NCI-H2107 treated with DMSO at 0.1 percent for 48 hours (cell line): ENCODE measurements at regions not wholly inside any gene's neighbourhood (a gene's known extent, or its start where the extent isn't known, plus 50 kb on each side); places are given as distances from the start of the nearest gene placed in this dataset.
"Not testable (repeated sequence)": the region's sequence is repeated elsewhere in the genome, so short reads cannot be mapped to it uniquely, and the experiment has no call there.

ENCODE experiments used
- DNase-seq: peaks from one replicate; lab custom pipeline; 2025; ENCODE audit not compliant: unreplicated experiment; lab: John Stamatoyannopoulos, UW

DNA sequence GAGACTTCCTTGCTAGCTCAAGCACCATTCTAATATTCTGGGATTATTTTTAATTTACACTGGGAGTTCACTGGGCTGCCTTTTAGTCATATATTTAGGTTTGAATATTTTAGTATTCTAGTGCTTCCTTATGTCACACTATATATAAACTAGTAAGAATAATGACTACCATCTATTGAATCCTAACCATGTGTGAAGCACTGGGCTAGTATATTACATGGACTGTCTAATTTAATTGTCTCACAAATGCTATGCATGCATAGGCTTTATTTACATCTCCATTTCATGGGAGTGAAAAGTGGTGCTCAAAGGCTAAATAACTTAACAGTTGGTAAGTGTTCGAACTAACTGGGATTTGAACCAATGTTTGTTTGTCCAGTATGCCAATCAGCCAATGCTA, 272.4 kb downstream of the RND3 start:
- no peak for DNase-seq

DNA sequence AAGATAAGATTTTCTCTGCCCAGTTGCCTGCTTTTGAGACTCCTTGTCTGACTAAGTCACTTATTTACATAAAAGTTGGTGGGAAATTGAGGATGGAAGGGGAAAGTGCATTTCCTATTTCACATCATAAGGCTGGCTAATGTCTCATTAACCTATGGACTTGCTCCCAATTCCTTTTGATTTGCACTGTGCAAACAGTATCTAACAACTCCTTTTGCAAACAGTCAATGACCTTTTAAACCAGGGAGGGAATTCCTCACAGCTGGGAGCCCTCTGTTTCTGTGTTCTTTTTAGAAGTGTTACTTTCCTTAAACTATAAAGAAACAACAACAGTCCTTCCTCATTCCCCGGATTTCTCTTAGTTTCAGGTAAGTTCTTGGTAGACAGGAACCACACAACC, 272.8 kb downstream of the RND3 start:
- DNase-seq = no peak

DNA sequence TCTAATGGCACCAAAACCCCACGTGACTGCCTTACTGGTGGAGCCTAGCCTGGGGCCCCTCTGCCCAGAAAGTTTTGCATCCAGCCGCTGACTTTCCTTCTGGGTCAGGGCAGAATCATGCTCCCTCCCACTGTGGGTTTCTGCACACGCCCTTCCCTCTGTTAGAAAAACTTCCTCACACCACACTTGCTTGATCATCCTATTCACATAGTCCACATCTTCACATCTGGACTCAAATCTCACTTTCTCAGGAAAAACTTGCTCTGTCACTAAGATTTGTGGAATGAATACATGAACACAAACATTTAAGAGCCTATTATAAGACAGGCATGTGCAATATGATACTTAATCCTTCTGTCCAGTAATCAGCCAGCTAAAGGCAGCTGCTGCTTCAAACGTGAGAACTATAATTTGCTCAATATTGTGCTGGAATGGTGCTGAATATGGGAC, 274.7 kb downstream of the RND3 start:
- peak; percentile 24 for DNase-seq

DNA sequence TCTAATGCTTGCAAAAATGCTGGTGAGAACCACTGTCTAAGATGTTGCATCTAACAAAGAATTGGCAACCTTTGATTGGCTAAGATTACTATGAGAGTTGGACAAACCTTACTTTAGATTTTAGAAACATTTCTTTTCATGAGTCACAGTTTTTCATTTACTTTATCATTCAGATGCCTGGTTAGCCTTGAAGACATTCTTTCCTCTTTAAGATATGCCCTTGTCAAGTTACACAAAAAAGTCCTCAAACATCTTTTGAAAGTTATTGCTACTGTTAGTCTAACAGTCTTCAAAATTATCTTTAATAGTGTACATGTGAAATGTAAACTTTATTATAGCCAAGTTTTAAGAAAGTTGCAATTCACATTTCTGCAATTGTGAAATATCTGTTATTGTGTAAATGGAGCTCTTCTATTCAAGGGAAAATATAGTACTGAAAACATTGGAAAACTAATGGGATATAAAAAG, 276.3 kb downstream of the RND3 start:
- no peak for DNase-seq

DNA sequence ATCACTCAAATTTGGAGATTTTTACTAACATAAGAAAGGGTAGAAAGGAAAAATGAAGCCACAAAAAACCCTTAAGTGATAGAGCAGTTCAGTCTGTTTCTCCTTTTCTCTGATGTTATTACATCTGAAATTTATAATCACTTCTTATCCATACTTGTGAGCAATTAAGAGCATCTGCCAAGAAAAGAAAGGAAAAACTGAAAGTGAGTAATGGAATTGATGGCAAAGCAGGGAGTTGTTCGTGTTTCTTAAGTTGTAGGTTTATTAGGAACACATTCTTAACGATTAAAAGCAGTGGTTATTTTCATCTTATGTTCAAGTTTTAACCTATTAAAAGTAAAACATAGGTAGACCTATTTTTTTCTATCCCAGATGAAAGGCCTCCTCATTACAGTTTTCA, 277.7 kb downstream of the RND3 start:
- no peak for DNase-seq

DNA sequence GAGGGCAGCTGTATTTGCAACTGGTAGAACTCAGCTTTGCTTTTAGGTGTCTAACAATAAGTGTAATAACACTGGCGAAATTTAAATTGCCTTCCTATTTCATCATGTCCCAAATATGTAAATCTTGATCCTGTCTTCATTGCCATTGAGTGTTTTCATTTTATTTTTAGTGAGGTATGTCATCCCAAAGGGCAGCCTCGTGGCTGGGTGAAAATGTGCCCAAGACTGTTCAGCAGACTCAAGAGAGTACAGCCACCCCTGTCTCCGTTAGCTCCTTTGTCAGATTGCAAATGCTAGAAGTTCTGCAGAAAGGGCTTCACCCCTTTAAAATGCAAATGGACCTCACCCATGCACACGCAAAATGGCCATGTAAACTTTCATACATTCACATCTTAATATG, 278.8 kb downstream of the RND3 start:
- DNase-seq = no peak

DNA sequence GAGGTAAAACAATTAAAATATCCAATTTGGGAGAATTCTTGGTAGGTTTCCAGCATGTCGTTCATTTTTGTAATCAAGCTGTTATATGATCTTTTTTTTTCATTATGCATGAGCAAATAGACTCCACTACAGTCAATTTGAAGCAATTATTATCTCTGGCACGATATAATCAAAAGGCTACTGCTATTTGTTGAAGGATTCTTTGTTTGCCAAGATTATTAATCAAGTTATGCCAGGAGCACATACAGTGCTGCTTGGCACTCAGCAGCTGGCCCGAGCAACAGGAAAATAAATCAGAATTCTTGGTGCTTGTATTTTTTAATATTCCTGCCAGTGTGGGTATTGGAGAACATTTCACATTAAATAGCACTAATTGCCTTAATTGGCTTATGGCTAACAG, 279.5 kb downstream of the RND3 start:
- DNase-seq = no peak

DNA sequence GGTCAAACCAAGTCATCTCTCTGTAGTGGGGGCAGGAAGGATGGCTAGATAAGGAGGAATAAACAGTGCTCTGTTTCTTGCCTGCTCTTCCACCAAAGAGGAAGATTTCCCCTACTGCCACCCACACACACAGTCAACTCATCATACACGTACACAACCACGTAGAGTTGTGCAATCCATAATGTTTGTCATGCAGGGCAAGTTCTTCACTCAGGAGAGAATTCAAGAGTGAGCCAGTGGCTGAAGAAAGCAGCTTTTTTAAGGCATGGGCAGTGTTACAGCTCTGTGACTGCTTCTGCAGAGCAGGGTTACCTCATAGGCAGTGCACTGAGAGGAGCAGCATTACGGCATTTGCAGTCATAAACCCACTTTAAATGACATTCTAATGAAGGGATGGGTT, 283.0 kb downstream of the RND3 start:
- no peak for DNase-seq

DNA sequence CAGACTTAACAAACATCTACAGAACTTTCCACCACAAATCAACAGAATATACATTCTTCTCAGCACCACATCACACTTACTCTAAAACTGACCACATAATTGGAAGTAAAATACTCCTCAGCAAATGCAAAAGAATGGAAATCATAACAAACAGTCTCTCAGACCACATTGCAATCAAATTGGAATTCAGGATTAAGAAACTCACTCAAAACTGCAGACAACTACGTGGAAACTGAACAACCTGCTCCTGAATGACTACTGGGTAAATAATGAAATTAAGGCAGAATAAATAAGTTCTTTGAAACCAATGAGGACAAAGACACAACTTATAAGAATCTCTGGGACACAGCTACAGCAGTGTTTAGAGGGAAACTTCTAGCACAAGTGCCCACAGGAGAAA, 292.7 kb downstream of the RND3 start:
- not testable (repeated sequence) for DNase-seq

DNA sequence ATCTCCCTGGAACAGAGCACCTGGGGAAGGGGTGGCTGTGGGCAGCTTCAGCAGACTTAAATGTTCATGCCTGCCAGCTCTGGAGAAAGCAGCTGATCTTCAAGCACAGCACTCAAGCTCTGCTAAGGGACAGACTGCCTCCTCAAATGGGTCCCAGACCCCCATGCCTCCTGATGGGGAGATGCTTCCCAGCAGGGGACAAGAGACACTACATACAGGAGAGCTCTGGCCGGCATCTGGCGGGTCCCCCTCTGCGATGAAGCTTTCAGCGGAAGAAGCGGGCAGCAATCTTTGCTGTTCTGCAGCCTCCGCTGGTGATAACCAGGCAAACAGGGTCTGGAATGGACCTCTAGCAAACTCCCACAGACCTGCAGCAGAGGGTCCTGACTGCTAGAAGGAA, 294.8 kb downstream of the RND3 start:
- DNase-seq = no peak

DNA sequence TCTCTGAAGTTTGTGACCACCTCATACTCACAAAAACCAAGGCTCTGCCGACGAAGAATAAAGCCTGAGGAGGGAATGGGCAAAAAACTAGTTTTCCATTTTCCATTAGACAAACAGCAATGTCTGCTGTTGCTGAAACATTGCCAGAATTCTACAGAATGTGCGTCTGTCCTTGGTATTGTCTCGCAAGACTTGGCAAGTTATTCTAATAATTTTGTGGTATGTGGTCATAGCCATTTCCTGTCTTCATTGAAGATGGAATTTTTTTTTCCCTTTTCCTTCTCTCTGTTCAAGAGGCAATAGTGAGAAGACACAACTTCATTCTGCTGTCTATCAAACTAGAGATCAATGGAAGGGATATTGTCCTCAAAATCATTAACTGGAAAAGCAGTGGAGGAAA, 296.1 kb downstream of the RND3 start:
- DNase-seq = no peak

DNA sequence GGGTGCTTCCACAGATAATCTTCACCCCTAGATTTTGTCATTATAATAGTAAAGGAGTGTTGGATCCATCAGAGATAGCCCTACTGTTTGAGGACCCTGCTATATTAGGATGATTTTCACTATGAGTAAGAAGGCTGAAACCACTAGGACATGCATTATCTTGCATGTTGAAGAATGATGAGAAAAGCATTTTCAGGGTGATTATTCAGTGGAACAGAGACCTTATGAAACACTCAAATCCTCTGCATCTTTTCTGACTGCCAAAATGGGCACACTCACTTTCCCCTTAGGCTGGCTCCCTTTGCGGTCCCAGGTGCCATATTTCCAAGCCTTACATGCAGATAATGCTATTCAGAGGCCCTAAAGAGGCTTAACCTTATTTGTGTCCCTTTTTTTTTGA, 296.9 kb downstream of the RND3 start:
- no peak for DNase-seq

DNA sequence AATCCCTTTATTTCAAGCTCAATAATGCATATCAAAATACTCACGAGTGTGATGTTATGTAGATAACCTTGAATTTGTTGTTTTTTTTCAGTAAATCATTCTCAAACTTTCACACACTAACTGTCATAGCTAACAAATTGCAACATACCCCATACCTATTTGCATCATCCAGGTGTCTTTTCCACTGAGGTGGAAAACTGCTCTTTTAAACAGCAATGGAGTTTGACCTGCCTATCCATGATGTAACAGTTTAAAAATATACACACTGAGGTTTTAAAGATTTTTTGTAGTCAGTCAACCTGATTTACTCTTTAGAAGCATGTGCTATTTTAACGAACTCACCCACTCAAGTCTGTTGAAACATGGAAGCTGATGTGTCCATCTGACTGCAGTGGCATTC, 298.7 kb downstream of the RND3 start:
- DNase-seq = no peak

DNA sequence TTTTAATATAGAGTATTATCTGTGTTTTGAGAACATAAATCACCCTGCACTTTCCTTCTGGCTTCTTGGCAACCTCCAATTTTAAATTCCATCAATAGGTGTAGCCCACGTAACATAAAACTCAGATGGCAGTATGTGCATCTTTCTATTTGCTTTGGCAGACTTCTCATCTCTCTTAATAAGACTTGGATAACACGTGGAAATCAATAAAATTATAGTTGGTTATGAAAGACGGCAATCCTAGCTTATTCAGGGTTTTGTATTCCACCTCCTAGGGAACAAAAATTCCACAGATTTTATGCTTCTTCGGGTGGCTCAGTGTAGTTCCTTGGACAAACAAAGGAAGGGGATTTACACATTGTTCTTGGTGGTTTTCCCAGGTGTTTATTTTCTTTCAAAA, 299.3 kb downstream of the RND3 start:
- DNase-seq = no peak

DNA sequence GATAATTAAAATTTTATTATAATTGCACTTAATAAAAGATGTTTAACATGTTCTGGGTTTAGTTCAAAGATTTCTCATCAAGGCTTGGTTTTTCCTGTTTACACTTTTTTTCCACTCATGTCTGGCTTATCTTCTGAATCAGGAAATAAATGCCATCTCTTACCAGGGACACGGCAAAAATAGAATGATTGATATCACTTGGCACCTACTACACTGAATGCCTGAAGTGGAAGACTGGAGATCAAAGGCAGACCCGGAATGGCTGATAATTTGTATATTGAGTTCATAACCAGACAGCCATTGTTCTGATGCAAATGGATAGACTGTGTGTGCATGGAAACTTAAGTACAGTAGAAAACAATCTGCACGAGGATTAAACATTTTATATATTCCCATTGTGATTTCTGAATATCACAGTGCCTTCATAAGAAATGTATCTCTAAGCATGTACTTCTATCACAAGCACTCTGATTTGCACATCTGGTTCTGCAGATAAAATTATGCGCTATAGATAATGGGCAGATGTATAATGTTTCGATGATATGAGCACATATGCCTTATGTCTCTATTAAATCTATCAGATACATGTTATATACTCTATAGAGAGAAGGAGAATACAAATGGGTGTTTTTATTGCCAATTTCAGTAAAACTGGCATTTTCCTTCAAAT, 304.8 kb downstream of the RND3 start:
- no peak for DNase-seq

DNA sequence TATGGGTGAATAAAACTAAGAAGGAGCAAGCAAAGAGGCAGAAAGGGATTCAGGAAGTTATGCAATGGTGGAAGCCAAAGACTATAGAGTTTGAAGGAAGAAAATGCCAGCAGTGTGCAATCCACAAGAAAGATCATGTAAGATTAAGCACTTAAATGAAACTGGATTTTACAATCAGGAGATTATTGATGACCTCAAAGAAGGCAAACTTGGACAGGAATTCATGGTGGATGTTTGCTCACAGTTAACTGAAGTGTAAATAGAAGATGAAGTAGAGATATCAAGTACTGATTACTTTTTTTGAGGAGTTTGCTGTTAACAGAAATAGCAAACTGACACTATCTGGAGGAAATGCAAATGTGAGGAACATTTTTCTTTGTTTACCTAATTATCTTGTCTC, 308.9 kb downstream of the RND3 start:
- DNase-seq = no peak

DNA sequence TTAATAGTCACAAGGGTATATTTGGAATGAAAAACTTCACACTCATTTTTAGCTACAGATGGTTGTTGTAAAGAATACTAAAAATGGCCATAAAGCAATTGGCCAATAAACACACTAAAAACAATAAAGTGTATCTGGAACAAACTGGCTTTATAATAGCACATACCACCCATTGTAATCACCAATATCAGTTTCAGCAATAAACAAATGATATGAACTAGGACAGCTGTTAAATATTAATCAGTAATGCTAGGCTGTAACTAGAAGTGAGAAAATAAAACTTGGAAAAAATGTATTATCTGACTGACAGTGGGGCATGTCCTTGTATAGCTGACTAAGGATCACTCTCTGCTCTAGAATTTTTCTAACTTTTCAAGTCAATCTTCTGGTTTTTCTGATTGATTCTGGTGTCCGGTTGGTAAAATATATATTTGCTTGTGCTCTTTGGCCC, 312.5 kb downstream of the RND3 start:
- DNase-seq = no peak

DNA sequence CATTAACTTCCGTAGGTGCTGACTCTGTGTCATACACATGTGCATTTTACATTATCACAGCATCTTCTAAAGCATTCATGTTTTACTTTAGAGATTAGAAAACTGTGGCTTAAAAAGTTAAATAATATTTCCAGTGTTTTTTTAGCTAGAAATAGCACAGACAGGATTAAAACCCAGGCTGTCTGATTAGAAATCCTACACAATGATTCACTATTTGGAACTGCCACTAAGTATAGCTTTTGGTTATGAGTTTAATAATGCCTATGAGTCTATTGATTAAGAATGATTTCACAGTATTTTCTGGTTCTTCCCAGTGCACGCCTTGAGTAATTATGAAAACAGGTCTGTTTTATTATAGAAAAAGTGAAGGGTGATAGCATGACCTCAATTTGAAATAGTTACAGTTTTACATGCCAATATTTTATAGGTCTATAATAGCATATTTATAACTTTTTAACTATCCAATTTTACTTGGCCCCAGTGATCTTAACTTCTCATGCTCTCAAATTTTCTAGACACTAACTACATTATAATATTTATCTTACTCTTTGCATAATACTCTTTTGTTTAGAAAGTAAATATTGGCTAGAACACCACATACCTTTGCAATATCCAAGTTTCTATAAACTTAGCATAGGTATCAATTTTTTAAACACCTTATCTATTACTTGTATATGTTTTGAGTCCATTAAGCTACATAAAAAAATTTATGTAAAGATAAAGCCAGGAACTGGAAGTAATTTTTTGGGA, 313.2 kb downstream of the RND3 start:
- DNase-seq = no peak

DNA sequence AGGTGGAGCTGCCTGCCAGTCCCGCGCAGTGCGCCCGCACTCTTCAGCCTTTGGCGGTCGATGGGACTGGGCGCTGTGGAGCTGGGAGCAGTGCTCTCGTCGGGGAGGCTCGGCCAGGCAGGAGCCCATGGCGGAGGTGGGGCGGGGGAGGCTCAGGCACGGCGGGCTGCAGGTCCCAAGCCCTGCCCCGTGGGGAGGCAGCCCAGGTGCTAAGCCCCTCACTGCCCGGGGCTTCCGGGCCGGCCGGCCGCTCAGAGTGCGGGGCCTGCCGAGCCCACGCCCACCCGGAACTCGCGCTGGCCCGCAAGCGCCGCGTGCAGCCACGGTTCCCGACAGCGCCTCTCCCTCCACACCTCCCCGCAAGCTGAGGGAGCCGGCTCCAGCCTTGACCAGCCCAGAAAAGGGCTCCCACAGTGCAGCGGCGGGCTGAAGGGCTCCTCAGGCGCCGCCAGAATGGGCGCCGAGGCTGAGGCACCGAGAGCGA, 316.4 kb downstream of the RND3 start:
- DNase-seq = no peak

DNA sequence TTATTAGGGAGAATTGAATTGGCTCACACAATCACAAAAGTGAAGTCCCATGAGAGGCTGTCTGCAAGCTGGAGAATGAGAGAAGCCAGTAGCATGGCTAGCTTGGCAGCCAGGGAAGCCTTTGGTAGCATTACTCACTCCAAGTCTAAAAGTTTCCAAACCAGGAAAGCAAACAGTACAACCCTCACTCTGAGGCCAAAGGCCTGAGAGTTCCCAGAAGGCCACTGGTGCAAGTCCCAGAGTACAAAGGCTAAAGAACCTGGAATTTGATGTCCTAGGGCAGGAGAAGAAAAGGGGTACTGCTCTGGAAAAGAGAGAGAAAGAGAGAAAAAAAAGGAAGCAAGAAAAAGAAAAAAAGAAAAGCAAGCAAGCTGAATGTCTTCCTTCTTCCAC, 318.2 kb downstream of the RND3 start:
- no peak for DNase-seq

DNA sequence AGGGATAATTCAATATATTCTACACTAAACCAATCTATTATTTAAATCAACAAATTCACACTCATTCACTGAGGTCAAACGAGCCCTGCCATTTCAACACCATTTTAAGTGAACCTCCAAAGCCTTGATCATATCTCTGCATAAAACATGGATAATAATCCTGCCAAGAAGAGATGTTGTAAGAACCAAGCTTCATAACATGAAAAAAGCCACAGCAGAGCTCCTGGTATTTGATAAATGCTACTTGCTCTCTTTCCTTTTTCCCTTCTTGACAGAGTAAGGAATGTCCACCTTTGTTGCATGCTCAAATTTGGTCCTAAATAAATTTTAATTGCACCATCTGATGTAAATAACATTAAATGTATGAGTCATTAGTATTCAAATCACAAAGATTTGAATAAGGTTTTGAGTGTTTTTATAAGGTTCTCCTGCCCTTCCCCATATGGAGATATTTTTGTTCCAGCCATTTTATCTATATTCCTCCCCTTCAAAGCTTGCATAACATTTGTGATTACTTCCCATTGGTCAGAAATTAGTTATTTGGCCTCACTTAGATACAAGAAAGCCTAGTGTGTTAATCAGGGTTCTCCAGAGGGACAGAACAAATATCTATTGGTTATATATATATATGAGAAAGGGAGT, 318.8 kb downstream of the RND3 start:
- DNase-seq = no peak

DNA sequence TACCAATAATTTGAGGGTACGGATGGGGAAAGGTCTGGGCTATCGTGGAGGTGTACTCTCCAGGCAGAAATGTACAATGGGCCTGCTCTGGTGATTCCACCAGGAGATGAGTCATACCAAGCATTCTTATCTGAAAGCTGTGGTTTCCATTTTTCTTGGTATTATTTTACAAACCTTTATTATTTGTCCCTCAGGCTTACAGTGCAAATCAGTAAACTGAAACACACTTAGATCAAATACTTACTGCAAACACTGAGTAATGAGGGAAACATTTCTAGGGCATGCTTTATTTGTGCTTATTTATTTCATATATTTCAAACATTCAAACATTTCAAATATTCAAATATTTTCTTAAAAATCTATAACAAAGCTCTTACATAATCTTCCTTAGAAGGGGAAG, 319.8 kb downstream of the RND3 start:
- DNase-seq = no peak
